Jurkat, Clone E6-1 (cell line): ENCODE measurements at regions not wholly inside any gene's neighbourhood (a gene's known extent, or its start where the extent isn't known, plus 50 kb on each side); places are given as distances from the start of the nearest gene placed in this dataset.
"Not testable (repeated sequence)": the region's sequence is repeated elsewhere in the genome, so short reads cannot be mapped to it uniquely, and the experiment has no call there.

Source experiments
- DNase-seq: peaks from one replicate; pipeline ENCODE4 v3.0.0-alpha.2; 2011; ENCODE audit warnings: low read depth, low spot score
- H3K4me3 ChIP-seq: 2 replicates; pipeline ENCODE4 v1.5.1; 2011; ENCODE audit warnings: mild to moderate bottlenecking, low read length, control low read depth, moderate library complexity

DNA sequence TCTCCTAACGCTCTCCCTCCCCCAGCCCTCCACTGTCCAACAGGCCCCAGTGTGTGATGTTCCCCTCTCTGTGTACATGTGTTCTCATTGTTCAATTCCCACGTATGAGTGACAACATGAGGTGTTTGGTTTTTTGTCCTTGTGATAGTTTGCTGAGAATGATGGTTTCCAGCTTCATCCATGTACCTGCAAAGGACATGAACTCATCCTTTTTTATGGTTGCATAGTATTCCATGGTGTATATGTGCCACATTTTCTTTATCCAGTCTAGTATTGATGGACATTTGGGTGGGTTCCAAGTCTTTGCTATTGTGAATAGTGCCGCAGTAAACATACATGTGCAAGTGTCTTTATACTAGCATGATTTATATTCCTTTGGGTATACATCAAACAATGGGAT is 347.4 kb downstream of the MAGEE1 start:
- not testable (repeated sequence) for DNase-seq

DNA sequence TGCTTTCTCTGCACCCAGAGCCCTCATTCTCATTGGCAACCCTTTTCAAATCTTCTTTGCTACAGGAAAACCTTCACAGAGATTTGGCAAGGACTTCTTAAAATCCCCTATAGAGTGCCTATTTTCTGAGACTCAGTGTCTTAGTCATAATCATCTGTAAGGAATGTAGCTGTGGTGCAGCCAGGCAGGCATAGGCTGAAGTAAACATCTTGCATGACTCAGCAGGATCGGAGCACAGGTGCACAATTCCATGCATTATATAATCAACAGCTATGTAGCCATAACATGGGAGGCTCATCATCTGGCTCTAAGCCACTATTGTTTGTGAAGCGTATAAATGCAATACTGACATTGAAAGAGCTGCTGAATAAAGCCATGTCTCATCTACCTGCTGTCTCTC is 368.8 kb downstream of the MAGEE1 start:
- no peak overlapping the region for H3K4me3 ChIP-seq
- DNase-seq, result no peak

More for the DNA sequence above, 347.4 kb downstream of the MAGEE1 start:
- not testable (repeated sequence) for H3K4me3 ChIP-seq

DNA sequence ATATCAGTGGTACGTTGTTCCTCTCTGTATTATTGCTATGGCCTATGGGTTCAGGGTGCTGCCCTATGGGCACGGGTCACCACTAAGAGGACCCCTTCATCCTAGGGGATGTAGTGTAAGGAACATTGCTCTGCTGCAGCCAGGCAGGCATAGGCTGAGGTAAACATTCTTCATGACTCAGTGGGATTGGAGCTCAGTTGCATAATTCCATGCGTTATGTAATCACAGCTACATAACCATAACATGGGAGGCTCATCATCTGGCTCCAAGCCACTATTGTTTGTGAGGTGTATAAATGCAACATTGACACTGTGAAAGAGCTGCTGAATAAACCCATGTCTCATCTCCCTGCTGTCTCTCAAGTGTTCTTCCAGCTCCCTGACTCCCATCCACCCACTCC is 375.2 kb downstream of the MAGEE1 start:
- no peak overlapping the region for H3K4me3 ChIP-seq
- DNase-seq, result no peak

DNA sequence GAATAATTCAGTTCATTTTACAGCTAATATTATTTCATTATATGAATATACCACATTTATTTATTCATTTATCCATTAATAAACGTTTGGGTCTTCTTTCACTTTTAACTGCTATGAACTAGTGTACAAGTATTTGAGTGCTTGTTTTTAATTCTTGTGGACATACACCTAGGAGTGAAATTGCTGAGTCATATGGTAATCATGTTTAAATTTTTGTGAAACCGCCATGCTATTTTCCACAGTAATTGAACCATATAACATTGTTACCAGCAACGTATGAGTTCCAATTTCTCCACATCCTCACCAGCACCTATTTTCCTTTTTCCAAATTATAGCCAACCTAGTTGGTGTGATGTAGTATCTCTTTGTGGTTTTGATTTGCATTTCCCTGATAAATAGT is 388.2 kb downstream of the MAGEE1 start:
- no peak for DNase-seq
- H3K4me3 ChIP-seq, result no peak overlapping the region

DNA sequence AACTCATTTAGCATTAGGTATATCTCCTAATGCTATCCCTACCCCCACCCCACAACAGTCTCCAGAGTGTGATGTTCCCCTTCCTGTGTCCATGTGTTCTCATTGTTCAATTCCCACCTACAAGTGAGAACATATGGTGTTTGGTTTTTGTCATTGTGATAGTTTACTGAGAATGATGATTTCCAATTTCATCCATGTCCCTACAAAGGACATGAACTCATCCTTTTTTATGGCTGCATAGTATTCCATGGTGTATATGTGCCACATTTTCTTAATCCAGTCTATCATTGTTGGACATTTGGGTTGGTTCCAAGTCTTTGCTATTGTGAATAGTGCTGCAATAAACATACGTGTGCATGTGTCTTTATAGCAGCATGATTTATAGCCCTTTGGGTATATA is 389.8 kb downstream of the MAGEE1 start:
- not testable (repeated sequence) for H3K4me3 ChIP-seq, DNase-seq

DNA sequence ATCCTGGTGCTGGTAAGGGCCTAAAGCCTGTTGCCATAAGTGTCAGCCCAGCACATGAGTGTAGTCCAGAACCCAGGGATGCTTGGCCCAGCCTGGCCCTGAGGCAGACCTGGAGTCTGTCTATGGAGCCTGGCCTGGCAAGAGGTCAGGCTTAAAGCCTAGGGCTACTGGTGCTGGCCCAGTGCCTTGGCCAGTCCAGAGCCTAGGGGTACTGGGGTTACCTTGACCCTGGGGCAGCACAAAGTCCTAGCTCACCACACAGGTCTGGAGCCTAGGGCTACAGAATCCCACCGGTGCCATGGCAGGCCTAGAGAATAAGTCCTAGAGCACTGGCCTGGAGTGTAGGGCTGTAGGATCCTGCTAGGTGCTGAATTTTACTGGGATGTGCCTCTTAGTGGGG is 393.8 kb downstream of the MAGEE1 start:
- no peak for DNase-seq
- H3K4me3 ChIP-seq, result no peak overlapping the region

DNA sequence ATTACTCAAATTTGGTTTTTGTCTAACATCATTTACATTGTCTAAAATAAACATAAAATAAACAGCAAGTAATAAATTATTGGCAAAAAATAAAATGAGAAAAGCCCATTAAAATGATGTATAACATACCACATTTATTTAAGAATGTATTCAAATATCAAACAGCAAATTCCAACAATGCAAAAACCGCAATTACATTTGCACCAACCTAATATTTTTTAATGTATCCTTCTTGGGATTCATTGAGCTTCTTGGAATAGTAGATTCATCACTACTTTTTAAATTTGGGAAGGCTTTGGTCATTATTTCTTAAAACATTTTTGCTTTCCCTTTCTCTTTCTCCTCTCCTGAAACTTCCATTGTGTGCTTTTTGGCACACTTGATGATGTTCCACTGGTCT is 400.2 kb downstream of the MAGEE1 start:
- no peak overlapping the region for H3K4me3 ChIP-seq
- DNase-seq, result no peak

DNA sequence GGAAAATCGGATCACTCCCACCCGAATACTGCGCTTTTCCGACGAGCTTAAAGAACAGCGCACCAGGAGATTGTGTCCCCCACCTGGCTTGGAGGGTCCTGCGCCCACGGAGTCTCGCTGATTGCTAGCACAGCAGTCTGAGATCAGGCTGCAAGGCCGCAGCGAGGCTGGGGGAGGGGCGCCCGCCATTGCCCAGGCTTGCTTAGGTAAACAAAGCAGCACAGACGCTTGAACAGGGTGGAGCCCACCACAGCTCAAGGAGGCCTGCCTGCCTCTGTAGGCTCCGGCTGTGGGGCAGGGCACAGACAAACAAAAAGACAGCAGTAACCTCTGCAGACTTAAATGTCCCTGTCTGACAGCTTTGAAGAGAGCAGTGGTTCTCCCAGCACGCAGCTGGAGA is 413.4 kb downstream of the MAGEE1 start:
- not testable (repeated sequence) for DNase-seq

DNA sequence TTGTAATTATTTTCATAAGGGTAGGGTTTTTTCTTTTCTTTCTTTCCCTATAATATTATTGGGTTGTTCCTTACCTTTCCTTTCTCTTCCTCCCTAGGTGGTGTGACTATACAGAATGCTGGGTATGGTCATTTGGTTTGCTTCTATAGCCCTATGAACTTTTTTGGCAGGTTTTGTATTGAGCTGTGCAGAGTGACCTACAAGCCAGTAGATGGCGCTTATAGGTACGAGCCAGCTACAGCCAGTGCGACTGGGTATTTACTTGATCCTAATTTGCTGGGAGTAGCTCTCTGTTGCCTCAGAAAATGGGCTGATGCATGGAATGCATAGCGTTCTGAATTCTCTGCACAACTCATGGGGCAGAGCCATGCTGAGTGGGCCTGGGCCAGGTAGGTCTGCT is 423.3 kb downstream of the MAGEE1 start:
- DNase-seq, result no peak
- H3K4me3 ChIP-seq, result no peak overlapping the region

More for the DNA sequence above, 413.4 kb downstream of the MAGEE1 start:
- H3K4me3 ChIP-seq, result not testable (repeated sequence)

DNA sequence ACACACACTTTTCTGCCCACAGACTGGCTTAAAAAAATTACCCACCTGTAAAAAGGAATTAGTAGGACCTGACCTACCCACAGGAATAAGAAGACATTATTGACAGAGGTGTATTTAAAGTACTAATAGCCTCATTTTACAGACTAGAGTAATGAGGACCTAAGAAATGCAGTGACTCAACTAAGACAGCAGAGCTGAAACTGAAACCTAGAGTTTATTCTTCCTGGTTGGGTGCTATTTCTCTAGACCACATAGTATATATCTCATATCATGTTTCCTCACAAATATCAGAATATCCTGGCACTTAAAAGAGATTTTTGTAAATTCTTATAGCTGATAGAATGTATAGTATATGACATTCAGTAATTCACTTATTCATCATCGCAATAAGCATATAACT is 435.0 kb downstream of the MAGEE1 start:
- no peak overlapping the region for H3K4me3 ChIP-seq
- no peak for DNase-seq

DNA sequence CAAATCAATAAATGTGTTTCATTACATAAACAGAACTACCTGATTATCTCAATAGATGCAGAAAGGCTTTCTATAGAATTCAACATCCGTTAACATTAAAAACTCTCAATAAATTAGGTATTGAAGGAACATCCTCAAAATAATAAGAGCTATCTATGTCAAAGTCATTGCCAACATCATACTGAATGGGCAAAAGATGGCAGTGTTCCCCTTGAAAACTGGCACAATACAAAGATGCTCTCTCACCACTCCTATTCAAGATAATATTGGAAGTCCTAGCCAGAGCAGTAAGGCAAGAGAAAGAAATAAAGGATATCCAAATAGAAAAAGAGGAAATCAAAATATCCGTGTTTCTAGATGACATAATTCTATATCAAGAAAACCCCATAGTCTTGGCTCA is 466.4 kb downstream of the MAGEE1 start:
- no peak for DNase-seq
- H3K4me3 ChIP-seq, result no peak overlapping the region

DNA sequence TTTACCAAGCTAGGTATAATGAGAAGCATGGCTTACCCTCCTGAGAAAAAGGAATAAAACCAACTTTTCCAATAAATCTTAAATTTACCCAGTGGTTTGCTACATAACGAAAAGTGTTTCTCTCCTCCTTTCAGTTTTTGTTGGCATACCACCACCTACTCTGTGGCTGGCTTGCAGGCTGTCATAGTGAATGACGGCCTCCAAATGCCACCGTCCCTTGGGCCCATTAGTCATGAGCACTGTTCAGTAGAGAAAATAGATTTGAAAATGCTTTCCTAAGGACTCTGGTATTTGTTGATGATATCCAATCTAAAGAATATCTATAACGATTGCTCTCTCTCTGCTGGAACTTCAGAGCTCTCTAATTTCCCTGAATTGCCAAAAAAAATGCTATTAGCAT is 488.3 kb downstream of the MAGEE1 start:
- no peak overlapping the region for H3K4me3 ChIP-seq
- DNase-seq, result no peak

DNA sequence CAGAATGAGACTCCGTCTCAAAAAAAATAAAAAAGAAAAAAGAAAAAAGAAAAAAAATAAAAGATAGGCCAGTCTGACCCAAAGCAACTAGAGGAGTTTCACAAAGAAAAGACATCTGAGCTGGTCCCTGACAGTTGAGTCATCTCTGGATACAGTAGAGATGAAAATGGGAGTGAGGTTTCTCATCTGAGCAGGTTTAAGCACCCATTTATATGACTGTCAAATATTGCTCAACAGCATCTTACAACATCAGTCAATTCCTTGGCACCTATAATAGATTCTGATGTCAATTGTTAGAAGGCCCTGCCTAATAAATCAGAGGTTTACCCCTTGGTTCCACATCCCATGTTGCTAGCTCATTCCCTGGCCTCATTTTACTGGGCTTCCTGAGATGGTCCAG is 490.5 kb downstream of the MAGEE1 start:
- DNase-seq, result no peak
- H3K4me3 ChIP-seq, result no peak overlapping the region

DNA sequence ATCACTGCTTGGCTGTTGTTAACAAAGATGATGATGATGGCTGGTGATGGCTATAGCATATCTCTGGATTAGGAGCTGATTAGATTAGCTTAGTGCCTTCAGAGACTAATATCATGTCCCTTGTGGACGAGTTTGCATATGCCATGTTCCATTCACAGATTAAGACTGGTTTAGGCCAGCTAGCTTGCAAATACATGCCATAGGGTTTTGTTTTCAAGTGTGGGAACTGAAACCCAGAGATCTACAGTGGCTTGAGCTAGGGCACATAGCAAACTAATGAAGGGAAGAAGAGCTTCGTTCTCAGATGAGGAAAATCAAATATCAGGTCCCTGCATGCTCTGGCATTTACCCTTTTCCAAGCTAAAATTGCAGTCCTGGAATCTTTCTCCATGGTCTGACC is 492.3 kb downstream of the MAGEE1 start:
- H3K4me3 ChIP-seq, result no peak overlapping the region

DNA sequence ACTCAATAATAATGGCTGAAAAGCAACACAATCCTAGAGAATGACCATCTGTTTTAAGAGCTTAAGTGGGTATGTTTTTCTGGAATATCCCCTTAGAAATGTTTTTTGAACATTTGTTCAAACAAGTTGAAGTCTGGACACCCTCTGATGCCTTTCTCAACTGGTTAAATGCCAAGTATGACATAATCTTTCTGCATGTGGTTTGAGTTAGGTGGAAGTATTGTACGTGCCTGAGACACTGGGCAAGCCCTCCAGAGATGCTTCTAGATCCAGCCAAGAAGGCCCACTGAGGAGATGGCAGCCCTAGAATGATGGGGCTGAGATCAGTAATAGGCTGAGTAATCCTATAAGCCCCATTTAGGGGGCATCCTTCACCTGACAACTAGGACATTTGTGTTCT is 493.1 kb downstream of the MAGEE1 start:
- DNase-seq, result no peak
- no peak overlapping the region for H3K4me3 ChIP-seq

More for the DNA sequence above, 492.3 kb downstream of the MAGEE1 start:
- DNase-seq, result no peak

DNA sequence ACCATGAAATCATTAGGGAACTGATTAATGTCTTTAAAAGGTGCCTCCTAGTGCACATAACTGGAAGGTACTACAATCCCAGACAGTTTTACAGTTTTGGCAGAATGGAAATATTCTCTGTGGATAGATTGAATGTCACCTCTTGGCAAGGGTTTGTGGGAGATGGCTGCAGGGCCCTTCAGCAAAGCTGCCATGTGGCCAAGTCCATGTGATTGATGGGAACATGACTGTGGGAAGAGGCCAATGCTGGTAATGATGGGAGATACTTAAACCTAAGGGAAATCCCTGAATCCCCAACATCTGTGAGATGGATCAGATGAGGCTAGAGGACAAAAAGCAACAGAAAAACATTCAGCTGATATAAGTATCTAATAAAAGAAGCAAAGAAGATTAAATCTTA is 493.7 kb downstream of the MAGEE1 start:
- DNase-seq, result no peak
- H3K4me3 ChIP-seq, result no peak overlapping the region

DNA sequence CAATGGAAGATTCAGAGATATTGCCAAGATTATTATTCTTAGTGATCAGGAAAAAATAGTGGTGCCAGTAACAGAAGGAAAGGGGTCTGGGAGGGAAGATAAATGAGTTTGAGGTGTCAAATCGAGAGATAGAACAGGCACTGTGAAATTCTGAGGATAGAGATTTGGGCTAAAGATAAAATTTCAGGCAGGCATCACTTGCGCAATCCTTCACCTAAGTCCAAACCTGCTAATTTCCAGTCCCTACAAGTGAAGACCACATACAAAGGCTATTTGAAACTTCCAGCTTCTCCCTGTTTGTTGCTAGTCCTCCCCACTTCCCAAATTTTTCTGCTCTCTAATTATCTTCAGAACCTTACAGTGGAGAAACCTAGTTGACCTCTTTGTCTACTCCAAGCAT is 494.6 kb downstream of the MAGEE1 start:
- no peak overlapping the region for H3K4me3 ChIP-seq
- no peak for DNase-seq

DNA sequence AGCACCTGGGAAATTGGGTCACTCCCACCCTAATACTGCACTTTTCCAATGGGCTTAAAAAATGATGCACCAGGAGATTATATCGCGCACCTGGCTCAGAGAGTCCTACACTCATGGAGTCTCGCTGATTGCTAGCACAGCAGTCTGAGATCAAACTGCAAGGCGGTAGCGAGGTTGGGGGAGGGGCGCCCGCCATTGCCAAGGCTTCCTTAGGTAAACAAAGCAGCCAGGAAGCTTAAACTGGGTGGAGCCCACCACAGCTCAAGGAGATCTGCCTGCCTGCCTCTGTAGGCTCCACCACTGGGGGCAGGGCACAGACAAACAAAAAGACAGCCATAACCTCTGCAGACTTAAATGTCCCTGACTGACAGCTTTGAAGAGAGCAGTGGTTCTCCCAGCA is 497.1 kb downstream of the MAGEE1 start:
- DNase-seq, result peak; percentile 25
- H3K4me3 ChIP-seq, result not testable (repeated sequence)

DNA sequence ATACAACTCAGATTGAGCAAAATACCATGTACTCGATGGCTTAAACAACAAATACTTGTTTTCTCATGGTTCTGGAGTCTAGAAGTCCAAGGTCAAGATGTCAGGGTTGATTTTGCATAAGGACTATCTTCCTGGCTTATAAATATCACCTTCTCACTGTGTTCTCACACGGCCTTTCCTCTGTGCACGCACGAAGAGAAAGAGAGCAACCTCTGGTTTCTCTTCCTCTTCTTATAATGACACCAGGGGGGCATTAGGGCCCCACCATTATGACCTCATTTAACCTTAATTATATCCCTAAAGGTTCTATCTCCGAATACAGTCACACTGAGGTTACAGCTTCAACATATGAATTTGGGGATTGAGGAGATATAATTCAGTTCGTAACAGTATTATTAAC is 504.0 kb downstream of the MAGEE1 start:
- no peak for DNase-seq
- no peak overlapping the region for H3K4me3 ChIP-seq

DNA sequence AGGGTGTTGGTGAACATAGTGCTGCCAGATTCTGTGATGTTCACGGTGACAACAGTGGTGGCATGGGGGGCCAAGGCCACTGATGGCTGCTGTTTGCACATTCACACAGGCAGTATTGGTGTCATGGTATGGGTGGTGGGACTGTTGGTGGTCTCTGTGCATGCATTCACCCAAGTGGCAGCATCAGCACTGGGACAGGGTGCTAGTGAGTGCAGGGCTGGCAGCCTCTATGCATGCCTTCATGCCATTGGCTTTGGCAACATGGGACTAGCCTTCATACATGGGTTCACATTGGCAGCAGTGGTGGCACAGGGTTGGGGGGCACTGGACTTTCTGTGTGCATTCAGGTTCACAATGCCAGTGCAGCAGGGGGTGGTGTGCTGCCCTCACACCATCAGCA is 489.7 kb upstream of the FGF16 start:
- DNase-seq, result no peak
- H3K4me3 ChIP-seq, result no peak overlapping the region

DNA sequence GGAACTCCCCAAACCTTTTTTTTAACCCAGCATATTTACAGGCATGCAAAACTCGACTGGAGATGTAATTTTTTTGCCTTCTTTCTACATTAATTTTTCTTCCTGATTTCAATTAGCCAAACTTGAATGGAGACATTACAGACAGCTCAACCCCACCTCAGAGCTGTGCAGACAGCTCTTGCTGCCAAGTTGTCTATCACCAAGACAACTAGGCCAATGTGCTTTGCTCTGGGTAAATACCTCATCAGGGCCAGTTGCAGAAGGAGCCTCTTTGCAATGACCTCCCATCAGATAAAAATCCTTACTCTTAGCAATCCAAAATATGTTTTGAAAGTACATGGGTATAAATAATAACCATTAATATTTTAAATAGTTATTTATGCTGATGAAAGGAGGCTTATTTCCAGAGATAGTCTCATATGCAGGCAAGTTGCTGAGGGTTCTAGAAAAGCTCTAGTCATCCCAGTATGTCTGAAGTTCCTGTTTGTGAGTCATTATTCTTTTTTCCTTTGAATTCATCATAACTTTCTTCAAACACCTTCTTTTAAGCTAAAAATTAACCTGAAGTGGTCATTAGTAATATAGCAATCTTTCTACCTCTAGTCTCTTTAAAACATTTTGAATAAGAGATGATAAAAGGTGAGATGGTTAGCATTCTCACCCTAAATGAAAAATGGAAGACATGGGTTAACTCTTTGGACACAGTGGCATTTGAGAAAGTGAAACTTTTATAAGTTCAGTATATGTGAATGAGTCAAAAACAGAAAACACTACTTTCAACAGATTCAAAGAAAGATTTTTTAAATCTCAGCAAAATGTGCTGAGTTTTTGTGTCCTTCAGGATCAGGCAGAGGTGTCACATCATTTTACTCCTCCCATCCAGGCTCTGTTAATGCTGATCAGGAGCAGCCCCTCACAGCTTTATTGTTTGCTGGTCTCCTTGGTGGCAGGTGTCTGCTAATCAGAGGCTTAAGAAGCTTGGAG is 475.5 kb upstream of the FGF16 start:
- DNase-seq, result no peak
- H3K4me3 ChIP-seq, result no peak overlapping the region
